ENCODE measurements at regions not wholly inside any gene's neighbourhood (a gene's known extent, or its start where the extent isn't known, plus 50 kb on each side); places are given as distances from the start of the nearest gene placed in this dataset.

GRCh38 chr7:22895828-22896165 lies 73.1 kb upstream of the TOMM7 start:
- no TSS peak for BruUV-seq (replicated peaks)
- Histone ChIP-seq H3K4me3 (replicated peaks in 1 of 3; ENCODE audit: insufficient read depth in 1 of 3, low read depth in 1 of 3, low read length in 3 of 3) (no peak overlapping the region), H3K27me3 (ENCODE audit: control insufficient read depth in 2 of 2, insufficient read depth in 2 of 2, low read length in 2 of 2) (peaks cover 0 to 2% of the 10 kb centered on the region in 2 experiments), H3K9ac (replicated peaks; ENCODE audit: extremely low read depth, insufficient read depth, low read length) (no peak overlapping the region), H3K4me2 (ENCODE audit: insufficient read depth, low read length) (no peak overlapping the region), H3K27ac (ENCODE audit: insufficient read depth, low read depth, low read length) (no peak overlapping the region), H3K9me3 (replicated peaks; ENCODE audit: control insufficient read depth, insufficient read depth, low read length) (no peaks in the 10 kb centered on the region), H3K36me3 (ENCODE audit: control insufficient read depth in 2 of 2, extremely low read depth in 1 of 2, insufficient read depth in 2 of 2, low read length in 2 of 2) (no peaks in the 10 kb centered on the region), H2AFZ (ENCODE audit: low read depth, low read length) (no peak overlapping the region), H3K79me2 (ENCODE audit: control insufficient read depth, insufficient read depth, low read length) (no peaks in the 10 kb centered on the region), H3K9me1 (replicated peaks; ENCODE audit: control insufficient read depth, extremely low read depth, insufficient read depth, low read length) (no peaks in the 10 kb centered on the region), H3K4me1 (ENCODE audit: control insufficient read depth, extremely low read depth, insufficient read depth, low read length) (no peaks in the 10 kb centered on the region), H4K20me1 (replicated peaks; ENCODE audit: control insufficient read depth, extremely low read depth, insufficient read depth, low read length) (no peaks in the 10 kb centered on the region)
- POLR2A ChIA-PET = no interaction called here
- dilution Hi-C loops (cut with MboI; ENCODE audit: extremely low pct_ligation_motif_present, low sequenced_read_pairs) (no loop called here), intact Hi-C loops (cut with micrococcal nuclease) (no loop called here)
- FAIRE-seq (no peak), DNase-seq (ENCODE audit: low read depth, low spot score) (no peak)
- TF ChIP-seq EZH2 (IDR thresholded peaks at IDR 0.05; ENCODE audit: borderline replicate concordance, low read depth, low read length, severe bottlenecking) (no peak), MAX (IDR thresholded peaks at IDR 0.05; ENCODE audit: insufficient read depth, insufficient read length) (no peak), POLR2AphosphoS5 (IDR thresholded peaks at IDR 0.05; ENCODE audit: insufficient read depth, low read depth, low read length) (no peak), GATA2 (IDR thresholded peaks at IDR 0.05; ENCODE audit: insufficient read depth, insufficient read length, low read depth, low read length) (no peak), MYC (IDR thresholded peaks at IDR 0.05; ENCODE audit: low read depth, low read length) (no peak), CTCF (IDR thresholded peaks at IDR 0.05; ENCODE audit: extremely low read depth in 1 of 2, insufficient read depth in 1 of 2, low read depth in 1 of 2, low read length in 2 of 2) (no peak), POLR2A (IDR thresholded peaks at IDR 0.05; ENCODE audit: low read depth, low read length) (no peak), JUN (IDR thresholded peaks at IDR 0.05; ENCODE audit: borderline replicate concordance, insufficient read depth, insufficient read length, low read depth) (no peak), FOS (IDR thresholded peaks at IDR 0.05; ENCODE audit: borderline replicate concordance, insufficient read depth, low read length) (no peak)
- CTCF ChIA-PET = no interaction called here
